ENCODE measurements at regions not wholly inside any gene's neighbourhood (a gene's known extent, or its start where the extent isn't known, plus 50 kb on each side); places are given as distances from the start of the nearest gene placed in this dataset.
"Not testable (repeated sequence)": the region's sequence is repeated elsewhere in the genome, so short reads cannot be mapped to it uniquely, and the experiment has no call there.

DNA sequence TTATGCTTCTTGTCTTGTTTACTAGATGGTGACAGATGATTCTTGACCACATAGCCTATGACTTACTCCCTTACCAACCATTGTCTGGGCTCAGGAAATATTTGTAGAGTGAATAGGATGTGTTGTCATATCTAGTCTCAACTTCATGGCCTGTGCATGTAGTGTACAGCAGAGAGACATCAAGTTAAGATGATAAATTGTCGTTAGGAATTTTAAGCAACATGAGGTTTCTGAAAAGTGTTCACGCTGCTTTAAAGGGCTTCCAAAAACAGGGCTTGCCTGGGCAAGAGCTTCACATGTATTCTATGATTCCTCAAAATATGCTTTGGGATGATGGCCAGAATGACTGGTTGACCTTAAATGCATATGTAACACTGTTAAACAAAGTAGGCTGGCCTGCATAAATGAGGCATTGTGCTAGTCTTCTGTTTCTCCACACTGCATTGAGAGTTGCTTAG is 424.0 kb downstream of the RND3 start:
- no peaks in the 10 kb centered on the region for H3K36me3 ChIP-seq
- no peaks in the 10 kb centered on the region for H3K27me3 ChIP-seq
- H3K4me1 ChIP-seq (ENCODE audit: low read depth): no peaks in the 10 kb centered on the region
- no peak overlapping the region for H3K27ac ChIP-seq
- peak in 1 of 2 donors; percentile 54 for DNase-seq (ENCODE audit: low read depth in 1 of 2, low spot score in 1 of 2)
- no peaks in the 10 kb centered on the region for H3K9me3 ChIP-seq (ENCODE audit: low read depth)
- TF ChIP-seq, protein P1, sequence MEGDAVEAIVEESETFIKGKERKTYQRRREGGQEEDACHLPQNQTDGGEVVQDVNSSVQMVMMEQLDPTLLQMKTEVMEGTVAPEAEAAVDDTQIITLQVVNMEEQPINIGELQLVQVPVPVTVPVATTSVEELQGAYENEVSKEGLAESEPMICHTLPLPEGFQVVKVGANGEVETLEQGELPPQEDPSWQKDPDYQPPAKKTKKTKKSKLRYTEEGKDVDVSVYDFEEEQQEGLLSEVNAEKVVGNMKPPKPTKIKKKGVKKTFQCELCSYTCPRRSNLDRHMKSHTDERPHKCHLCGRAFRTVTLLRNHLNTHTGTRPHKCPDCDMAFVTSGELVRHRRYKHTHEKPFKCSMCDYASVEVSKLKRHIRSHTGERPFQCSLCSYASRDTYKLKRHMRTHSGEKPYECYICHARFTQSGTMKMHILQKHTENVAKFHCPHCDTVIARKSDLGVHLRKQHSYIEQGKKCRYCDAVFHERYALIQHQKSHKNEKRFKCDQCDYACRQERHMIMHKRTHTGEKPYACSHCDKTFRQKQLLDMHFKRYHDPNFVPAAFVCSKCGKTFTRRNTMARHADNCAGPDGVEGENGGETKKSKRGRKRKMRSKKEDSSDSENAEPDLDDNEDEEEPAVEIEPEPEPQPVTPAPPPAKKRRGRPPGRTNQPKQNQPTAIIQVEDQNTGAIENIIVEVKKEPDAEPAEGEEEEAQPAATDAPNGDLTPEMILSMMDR (IDR thresholded peaks at IDR 0.05; ENCODE audit: low read depth, low read length): no peak
- H3K4me3 ChIP-seq: no peak overlapping the region

- peak in 1 of 2 donors; percentile 60 for DNase-seq (ENCODE audit: low read depth in 1 of 2, low spot score in 1 of 2)
- no peaks in the 10 kb centered on the region for H3K9me3 ChIP-seq (ENCODE audit: low read depth)
- no peaks in the 10 kb centered on the region for H3K4me1 ChIP-seq (ENCODE audit: low read depth)
- H3K36me3 ChIP-seq: no peaks in the 10 kb centered on the region
- H3K27me3 ChIP-seq: no peaks in the 10 kb centered on the region
- H3K27ac ChIP-seq: no peak overlapping the region
- no peak overlapping the region for H3K4me3 ChIP-seq
- TF ChIP-seq, protein P1 (IDR thresholded peaks at IDR 0.05; ENCODE audit: low read depth, low read length): no peak
Measured at GRCh38 chr2:150062416-150062815, 425.1 kb downstream of the RND3 start.

- no peaks in the 10 kb centered on the region for H3K36me3 ChIP-seq
- no peaks in the 10 kb centered on the region for H3K9me3 ChIP-seq (ENCODE audit: low read depth)
- H3K4me1 ChIP-seq (ENCODE audit: low read depth): no peaks in the 10 kb centered on the region
- no peak overlapping the region for H3K27ac ChIP-seq
- TF ChIP-seq, protein P1 (IDR thresholded peaks at IDR 0.05; ENCODE audit: low read depth, low read length): no peak
- no peak for DNase-seq (ENCODE audit: low read depth in 1 of 2, low spot score in 1 of 2)
- no peak overlapping the region for H3K4me3 ChIP-seq
- H3K27me3 ChIP-seq: no peaks in the 10 kb centered on the region
Measured at GRCh38 chr2:150060341-150060740, 427.1 kb downstream of the RND3 start.

- H3K27ac ChIP-seq; H3K4me1 ChIP-seq (ENCODE audit: low read depth); H3K27me3 ChIP-seq; H3K9me3 ChIP-seq (ENCODE audit: low read depth); H3K4me3 ChIP-seq; DNase-seq (ENCODE audit: low read depth in 1 of 2, low spot score in 1 of 2); H3K36me3 ChIP-seq: not testable (repeated sequence)
Measured at GRCh38 chr2:150059676-150060075, 427.8 kb downstream of the RND3 start.

- TF ChIP-seq, protein P1 (IDR thresholded peaks at IDR 0.05; ENCODE audit: low read depth, low read length): no peak
- no peaks in the 10 kb centered on the region for H3K4me1 ChIP-seq (ENCODE audit: low read depth)
- DNase-seq (ENCODE audit: low read depth in 1 of 2, low spot score in 1 of 2): no peak
Measured at GRCh38 chr2:150052457-150052856, 435.0 kb downstream of the RND3 start.

GRCh38 chr2:150051004-150051403 is 436.5 kb downstream of the RND3 start:
- DNase-seq (ENCODE audit: low read depth in 1 of 2, low spot score in 1 of 2): no peak
- H3K27ac ChIP-seq: no peak overlapping the region
- H3K27me3 ChIP-seq: no peaks in the 10 kb centered on the region
- H3K36me3 ChIP-seq: no peaks in the 10 kb centered on the region
- H3K4me1 ChIP-seq (ENCODE audit: low read depth): no peaks in the 10 kb centered on the region
- H3K9me3 ChIP-seq (ENCODE audit: low read depth): no peaks in the 10 kb centered on the region
- H3K4me3 ChIP-seq: no peak overlapping the region
- TF ChIP-seq, protein P1 (IDR thresholded peaks at IDR 0.05; ENCODE audit: low read depth, low read length): no peak

More at GRCh38 chr2:150052457-150052856, 435.0 kb downstream of the RND3 start:
- Histone ChIP-seq H3K9me3 (ENCODE audit: low read depth) (no peaks in the 10 kb centered on the region), H3K27ac (no peak overlapping the region), H3K27me3 (no peaks in the 10 kb centered on the region), H3K36me3 (no peaks in the 10 kb centered on the region), H3K4me3 (no peak overlapping the region)
